SKM-1 (cell line): ENCODE measurements at regions not wholly inside any gene's neighbourhood (a gene's known extent, or its start where the extent isn't known, plus 50 kb on each side); places are given as distances from the start of the nearest gene placed in this dataset.
A peak's percentile ranks its signal among the peaks of the same experiment; 100 is the strongest.

Source experiments
- DNase-seq: peaks from one replicate; lab custom pipeline; 2025; ENCODE audit not compliant: unreplicated experiment; lab: John Stamatoyannopoulos, UW

DNA sequence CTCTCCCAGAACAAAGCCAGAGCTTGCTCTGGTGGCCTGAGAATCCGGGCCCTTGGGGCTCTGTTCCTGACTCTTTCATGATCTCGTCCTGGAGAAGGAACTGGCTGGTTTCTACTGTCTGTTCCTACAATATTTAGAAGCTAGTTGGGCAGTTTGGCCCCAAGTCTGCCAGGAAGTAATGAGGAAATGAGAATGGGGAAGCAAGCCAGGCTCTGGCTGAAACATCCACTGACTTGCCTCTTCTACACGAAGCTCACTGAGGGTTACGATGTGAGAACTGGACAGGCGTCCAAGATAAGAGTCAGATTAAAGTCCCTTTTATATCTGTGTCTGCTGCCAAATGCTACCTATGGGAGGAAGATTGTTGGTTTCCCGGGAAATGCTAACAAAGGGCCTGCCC lies 110.0 kb upstream of the KIRREL3 start:
- peak; percentile 1 for DNase-seq

GRCh38 chr11:127109796-127110480 lies 109.4 kb upstream of the KIRREL3 start:
- DNase-seq: no peak

- DNase-seq: no peak
Measured at GRCh38 chr11:127108838-127109237, 108.3 kb upstream of the KIRREL3 start.

- no peak for DNase-seq
Measured at GRCh38 chr11:127106938-127107337, 106.4 kb upstream of the KIRREL3 start.

DNA sequence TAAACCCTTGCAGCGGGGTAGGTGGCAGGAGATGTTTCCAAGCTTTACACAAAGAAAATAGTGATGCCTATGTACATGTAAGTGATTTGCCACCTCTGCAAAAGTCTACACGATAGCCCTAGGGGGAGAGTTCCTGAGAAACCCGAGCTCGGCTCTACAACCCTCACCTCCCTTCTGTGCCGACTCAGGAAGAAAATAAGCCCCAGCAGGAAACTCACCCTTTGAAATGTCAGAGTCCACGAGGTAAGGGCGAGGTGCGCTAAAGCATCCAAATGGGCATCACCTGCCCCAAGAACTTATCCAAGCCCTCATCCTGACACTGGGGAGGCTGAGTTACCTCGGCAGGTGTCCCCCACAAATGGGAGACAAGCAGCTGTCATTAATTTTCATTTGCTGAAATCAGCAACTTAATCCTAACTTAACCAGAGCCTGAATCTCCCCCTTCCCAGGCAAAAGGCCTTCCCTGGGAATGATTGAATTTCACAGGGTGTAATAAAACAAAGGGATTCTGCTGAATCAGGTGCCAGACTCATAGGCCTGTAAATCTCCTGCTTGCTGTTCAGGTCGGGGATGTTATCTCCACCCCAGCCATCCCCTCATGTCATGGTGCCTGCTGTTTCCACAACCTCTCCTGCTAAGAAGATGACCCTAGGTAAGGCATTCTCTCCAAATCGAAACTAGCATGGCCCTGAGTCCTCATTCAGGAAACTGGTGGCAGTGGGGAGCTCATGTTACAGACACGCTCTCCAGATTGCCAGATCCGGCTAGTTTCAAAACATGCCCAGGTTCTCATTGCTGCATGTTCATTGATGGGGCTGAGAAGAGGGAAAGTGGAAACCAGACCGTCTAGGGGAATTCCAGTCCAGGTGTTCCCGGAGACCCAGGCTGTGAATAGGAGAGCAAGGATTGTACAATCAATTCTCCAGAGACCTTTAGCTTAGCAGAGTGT lies 105.3 kb upstream of the KIRREL3 start:
- DNase-seq: no peak

- DNase-seq: no peak
Measured at GRCh38 chr11:127103586-127104388, 103.2 kb upstream of the KIRREL3 start.

DNA sequence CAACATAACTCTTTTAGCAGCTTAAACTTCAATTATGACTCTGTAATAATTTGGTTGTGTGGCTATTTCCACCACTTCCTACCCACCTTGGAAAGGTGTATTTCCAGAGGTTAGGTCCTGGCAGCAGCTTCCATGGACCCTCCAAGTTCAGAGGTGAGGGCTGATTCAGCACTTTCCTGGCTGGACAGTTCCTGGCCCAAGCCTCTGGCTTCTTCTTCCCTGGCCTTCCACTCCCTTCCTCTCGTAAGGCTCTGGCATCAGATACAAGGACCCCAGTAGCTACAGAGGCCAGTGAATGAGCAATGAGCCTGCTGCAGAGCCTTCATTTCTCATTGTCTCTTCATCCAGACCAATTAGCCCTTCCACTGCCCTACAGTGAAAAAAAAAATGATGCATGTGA lies 98.1 kb upstream of the KIRREL3 start:
- no peak for DNase-seq

- no peak for DNase-seq
Measured at GRCh38 chr11:127080735-127081134, 80.2 kb upstream of the KIRREL3 start.

- DNase-seq: no peak
Measured at GRCh38 chr11:127075758-127076157, 75.2 kb upstream of the KIRREL3 start.

GRCh38 chr11:127074151-127074761 lies 73.7 kb upstream of the KIRREL3 start:
- peak; percentile 3 for DNase-seq

DNA sequence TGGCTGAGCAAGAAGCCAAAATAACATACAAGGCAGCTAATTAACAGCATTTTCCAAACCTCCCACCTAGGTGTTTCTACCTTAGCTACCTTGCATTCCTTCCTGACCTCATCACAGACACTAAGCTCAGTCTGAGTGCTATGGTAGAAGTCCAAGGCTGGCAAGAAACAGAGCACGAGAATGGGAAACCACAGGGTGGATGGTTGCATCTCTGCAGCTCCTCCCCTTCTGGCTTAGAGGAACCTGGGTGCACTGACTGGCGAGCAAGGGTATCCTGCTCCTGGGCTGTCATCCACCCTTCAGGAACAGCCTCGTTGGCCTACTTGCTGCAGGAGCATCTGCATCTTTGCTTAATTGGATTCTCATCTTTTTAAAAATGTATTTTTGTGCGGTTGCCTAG lies 73.1 kb upstream of the KIRREL3 start:
- no peak for DNase-seq

DNA sequence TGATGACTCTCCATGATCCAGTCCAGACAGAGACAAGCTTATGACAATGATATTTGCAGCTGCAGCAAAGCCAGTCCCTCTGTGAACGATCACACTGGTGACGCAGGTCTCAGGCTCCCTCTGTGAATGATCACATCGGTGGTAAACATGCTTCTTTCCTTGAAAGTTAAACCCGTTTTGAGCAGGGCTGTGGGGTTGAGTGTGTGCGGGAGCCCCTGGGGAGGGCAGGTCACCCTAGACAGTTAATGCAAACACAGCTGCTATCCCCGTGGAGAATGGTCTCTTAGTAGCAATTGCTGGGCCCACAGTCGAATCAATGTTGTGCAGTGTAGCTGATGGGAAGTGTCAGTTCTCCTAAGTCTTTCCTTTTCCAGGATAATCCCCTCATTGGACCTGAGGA lies 71.0 kb upstream of the KIRREL3 start:
- DNase-seq: no peak

DNA sequence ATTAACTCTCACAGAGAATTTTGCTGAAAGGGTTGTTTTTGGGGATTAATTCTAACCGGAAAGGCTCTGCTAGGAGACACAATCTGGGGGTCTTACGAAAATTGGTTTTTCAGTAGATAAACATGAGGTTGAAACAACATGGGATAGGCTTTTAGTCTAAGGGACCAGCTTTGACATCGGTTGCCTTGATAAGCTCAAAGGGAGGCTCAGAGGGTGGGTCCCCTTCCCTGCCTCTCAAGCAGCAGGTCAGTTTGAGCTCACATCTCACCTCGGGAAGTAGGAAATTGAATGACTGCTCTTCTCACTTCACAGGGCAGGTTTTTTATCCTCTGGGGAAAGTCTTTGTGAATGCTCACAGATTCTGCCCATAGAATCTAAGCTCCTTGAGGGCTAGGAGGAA lies 70.2 kb upstream of the KIRREL3 start:
- DNase-seq: no peak

DNA sequence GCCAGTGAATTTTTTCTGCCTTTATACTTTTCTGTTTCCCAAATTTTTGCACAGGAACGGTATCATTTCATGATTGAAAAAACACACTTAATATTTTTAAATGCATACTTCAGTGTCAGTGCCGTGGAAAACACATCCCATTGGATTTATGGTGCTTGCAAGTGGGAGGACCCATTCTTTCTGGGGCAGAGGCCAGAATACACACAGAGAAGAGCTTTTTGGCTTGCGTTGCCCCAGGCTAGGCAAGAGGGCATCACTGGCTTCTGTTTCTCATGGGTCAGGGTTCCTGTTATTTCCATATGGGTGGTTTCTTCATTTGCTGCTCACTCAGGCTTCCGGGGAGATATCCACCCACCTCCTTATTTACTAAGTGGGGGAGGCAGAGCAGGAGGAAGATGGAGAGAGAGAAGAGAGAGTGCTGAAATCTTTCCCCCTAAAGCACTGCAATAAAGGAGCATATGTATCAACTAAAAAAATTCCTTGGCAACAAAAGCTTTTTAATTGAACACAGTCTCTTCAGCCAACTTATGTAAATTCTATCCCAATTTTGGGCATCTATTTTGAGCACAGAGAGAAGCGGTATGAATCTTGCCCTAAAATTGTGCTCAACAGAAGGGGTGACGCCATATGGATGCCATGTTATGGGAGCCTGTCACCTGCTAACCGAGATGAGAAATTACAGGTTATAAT lies 66.0 kb upstream of the KIRREL3 start:
- DNase-seq: no peak

DNA sequence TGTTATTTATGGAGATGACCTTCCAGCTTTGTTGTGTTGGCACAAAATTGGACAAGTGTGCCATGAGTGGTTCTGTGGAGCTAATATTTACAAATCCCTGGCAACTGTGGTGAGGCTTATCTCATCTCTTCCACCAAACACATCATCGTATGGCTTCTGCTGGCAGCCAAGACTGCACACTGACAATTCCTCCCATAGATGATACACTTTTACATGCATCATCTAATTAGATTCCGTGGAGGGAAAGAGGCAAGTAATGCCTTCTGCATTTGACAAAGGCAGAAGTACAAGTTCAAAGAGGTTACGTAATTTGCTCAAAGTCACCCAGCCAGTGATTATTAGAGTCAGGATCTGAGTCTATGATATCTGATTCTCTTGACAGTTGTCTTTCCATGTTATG lies 62.7 kb upstream of the KIRREL3 start:
- no peak for DNase-seq

DNA sequence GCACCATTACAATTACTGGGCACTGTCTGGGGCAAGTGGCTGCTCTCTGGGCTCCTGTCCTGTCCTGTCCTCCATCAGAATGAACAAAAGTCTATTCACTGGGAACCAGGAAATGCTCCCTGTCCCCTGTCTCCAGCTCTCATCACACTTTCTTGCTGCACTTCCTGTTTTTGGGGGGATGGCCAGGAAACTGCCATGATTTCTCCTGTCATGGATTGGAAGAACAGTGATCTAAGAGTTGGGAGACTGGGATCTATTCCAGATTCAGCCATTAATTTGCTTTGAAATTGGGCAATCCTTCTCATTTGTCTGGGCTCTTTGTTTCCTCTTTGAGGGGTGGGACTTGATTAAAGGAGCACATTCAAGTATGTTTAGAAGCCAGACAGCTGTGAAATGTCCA lies 61.4 kb upstream of the KIRREL3 start:
- no peak for DNase-seq

- no peak for DNase-seq
Measured at GRCh38 chr11:127059750-127060149, 59.2 kb upstream of the KIRREL3 start.

DNA sequence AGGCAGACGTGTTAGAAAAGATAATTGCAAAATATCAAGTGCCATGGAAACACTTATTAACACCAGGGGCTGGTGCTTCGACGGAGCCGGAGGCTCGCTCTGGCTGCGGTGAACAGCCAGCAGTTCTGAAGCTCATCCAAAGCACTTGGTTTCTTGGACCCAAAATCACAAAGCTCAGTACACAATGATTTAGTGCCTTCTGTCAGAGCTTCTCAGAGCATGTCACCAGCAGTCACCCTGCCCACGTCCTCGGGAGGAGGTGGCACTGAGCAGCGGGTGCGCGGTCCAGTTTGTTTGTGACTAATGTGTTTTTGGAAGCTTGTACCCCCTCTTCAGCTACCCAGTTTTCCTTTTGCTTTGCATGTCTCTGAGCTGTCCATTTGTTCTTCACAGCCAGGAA lies 58.7 kb upstream of the KIRREL3 start:
- DNase-seq: no peak

DNA sequence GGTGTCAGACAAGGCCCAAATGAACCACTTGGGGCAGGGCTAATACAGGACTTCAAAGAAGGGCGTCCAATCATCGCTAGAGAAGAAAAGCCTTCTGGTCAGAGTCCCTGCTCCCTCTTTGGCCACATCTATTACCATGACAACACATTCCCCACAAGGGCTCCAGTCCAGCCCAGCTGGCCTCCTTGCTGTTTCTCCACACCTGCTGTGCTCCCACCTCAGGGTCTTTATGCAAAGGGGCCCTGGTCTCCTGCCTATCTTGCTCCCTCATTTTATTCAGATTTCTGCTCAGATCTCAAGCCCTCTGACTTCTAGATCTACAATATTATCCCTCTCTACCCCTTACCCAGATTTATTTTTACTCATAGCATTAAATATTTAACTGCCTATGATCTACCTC lies 58.0 kb upstream of the KIRREL3 start:
- DNase-seq: no peak

DNA sequence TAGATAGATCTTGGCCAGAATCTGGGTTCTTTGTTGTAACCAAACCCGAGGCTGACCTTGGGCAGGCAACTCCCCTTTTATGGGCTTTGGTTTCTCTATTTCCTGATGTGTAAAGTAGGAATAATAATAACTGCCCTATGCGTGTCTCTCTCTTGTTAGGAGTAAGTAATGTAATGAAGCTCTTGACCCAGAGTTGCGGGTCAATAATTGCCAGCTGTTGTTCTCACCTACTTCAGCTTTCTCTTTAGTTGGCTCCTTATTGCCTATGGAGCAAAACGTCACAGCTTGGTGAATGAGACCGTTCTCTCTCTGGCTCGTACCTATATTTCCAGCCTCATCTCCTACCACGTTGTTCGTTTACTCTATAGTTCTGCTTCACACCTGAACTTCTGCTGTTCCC lies 56.6 kb upstream of the KIRREL3 start:
- no peak for DNase-seq
